Heart right ventricle (tissue), 16 donors: ENCODE measurements at regions not wholly inside any gene's neighbourhood (a gene's known extent, or its start where the extent isn't known, plus 50 kb on each side); places are given as distances from the start of the nearest gene placed in this dataset.

Experiments
- ATAC-seq, 8 donors: fragments of 200-7000 bp; cut with Tn5 transposase; one replicate each; pipeline ENCODE4 v1.9.1; 2020; ENCODE audit warnings: mild to moderate bottlenecking in 8 of 8, moderate library complexity in 8 of 8, moderate number of reproducible peaks in 1 of 8
- DNase-seq, 2 donors: peaks; one replicate each; pipeline ENCODE4 v3.0.0-alpha.2; 2020
- H3K27ac ChIP-seq, 10 donors: fragments of 200-600 bp; sonication (generic) in 2 of 10; one replicate each; pipeline versions ENCODE4 v1.5.0 to v1.8.0; 2020 to 2022; ENCODE audit warnings: mild to moderate bottlenecking in 3 of 10
- H3K27me3 ChIP-seq, 7 donors: fragments of 200-600 bp; one replicate each; pipeline ENCODE4 v1.8.0; 2021 to 2022; ENCODE audit warnings: mild to moderate bottlenecking in 2 of 7
- H3K36me3 ChIP-seq, 9 donors: fragments of 200-600 bp; sonication (generic) in 1 of 9; one replicate each; pipeline versions ENCODE4 v1.5.0 to v1.8.0; 2020 to 2022; ENCODE audit warnings: mild to moderate bottlenecking in 2 of 9
- H3K4me1 ChIP-seq, 9 donors: fragments of 200-600 bp; sonication (generic) in 1 of 9; one replicate each; pipeline versions ENCODE4 v1.5.0 to v1.8.0; 2020 to 2022; ENCODE audit warnings: mild to moderate bottlenecking in 4 of 9
- H3K4me3 ChIP-seq, 10 donors: fragments of 200-600 bp; sonication (generic) in 2 of 10; one replicate each; pipeline versions ENCODE4 v1.5.0 to v1.8.0; 2020 to 2022; ENCODE audit warnings: mild to moderate bottlenecking in 7 of 10, moderate library complexity in 2 of 10
- H3K9me3 ChIP-seq, 11 donors: fragments of 200-600 bp in 10 of 11; sonication (generic) in 2 of 11; one replicate each; pipeline versions ENCODE4 v1.5.0 to v1.8.0; 2013 to 2022; ENCODE audit warnings: mild to moderate bottlenecking in 2 of 11, control low read depth in 1 of 11, moderate library complexity in 1 of 11
- WGBS, 2 donors: extraction: QIAGEN DNeasy Blood & Tissue Kit; methylation state at CpG; one replicate each; pipeline ENCODE4 v1.1.7; 2013; ENCODE audit warnings: inconsistent platforms in 1 of 2; 5-methylcytosine and 5-hydroxymethylcytosine counted together
- intact Hi-C, 10 donors: fragments of 100-400 bp; cut with DNase I; formaldehyde crosslinking; loops; one replicate each; pipeline versions ENCODE4 v1.11.1 to v1.14.2; 2022
- TF ChIP-seq, protein P1 (sequence below), 9 donors: fragments of 200-600 bp; sonication (generic) in 2 of 9; IDR thresholded peaks; one replicate each; pipeline versions ENCODE4 v1.5.0 to v1.8.0; 2021 to 2022; ENCODE audit warnings: antibody characterized with exemption in 9 of 9, mild to moderate bottlenecking in 5 of 9, moderate library complexity in 1 of 9
- donor health status: Arrhythmogenic right ventricular cardiomyopathy.
- donor health status: ischemic (EF 13 %, LVEDD 7.1; RV severe dilation, severe dysfunction).
- donor health status: healthy with polysubstance abuse.
- donor health status: DM: no; HTN: yes; CAD: no.
- donor health status: DM: no; HTN: no; CAD: no.
- donor health status: ischemic (EF 25% LVEDD 6.9; RV normal size, moderate dysfunction).
- donor health status: ischemic (EF 25% LVEDD 5.7; RV mildly dilated, moderate dysfunction).
- donor health status: healthy.
- donor health status: DM: yes; HTN: yes; CAD: no.
- donor health status: Ischemic cardiomyopathy.
- donor health status: ischemic (EF 35%, LVEDD 5.7; RV mildly dilated, moderate dysfunction).
- donor health status: nonischemic (EF 11% LVEDD 7.7; RV severe dilation, severe dysfunction).
- donor health status: DM: yes; HTN: yes; CAD: no.
- donor health status: PGD.
- donor health status: ischemic (EF 29% LVEDD 5.4; RV normal size, mild dysfunction).
- donor health status: nonischemic (EF 23%, LVEDD 6.1; RV moderate dilation, normal function).

- ATAC-seq: no peak
- TF ChIP-seq, protein P1, sequence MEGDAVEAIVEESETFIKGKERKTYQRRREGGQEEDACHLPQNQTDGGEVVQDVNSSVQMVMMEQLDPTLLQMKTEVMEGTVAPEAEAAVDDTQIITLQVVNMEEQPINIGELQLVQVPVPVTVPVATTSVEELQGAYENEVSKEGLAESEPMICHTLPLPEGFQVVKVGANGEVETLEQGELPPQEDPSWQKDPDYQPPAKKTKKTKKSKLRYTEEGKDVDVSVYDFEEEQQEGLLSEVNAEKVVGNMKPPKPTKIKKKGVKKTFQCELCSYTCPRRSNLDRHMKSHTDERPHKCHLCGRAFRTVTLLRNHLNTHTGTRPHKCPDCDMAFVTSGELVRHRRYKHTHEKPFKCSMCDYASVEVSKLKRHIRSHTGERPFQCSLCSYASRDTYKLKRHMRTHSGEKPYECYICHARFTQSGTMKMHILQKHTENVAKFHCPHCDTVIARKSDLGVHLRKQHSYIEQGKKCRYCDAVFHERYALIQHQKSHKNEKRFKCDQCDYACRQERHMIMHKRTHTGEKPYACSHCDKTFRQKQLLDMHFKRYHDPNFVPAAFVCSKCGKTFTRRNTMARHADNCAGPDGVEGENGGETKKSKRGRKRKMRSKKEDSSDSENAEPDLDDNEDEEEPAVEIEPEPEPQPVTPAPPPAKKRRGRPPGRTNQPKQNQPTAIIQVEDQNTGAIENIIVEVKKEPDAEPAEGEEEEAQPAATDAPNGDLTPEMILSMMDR (IDR thresholded peaks at IDR 0.05): no peak
Measured at GRCh38 chr13:65090186-65090585, 2139.9 kb downstream of the PCDH9 start.

GRCh38 chr13:65088906-65089305 is 2141.2 kb downstream of the PCDH9 start:
- H3K27me3 ChIP-seq: no peaks in the 10 kb centered on the region
- DNase-seq (no peak), ATAC-seq (no peak)
- peaks cover 0 to 13% (median 0%) of the 10 kb centered on the region in 11 donors for H3K9me3 ChIP-seq
- H3K36me3 ChIP-seq: no peaks in the 10 kb centered on the region
- intact Hi-C loops: no loop called here
- H3K4me1 ChIP-seq: no peaks in the 10 kb centered on the region
- TF ChIP-seq, protein P1 (IDR thresholded peaks at IDR 0.05): no peak
- no peak overlapping the region for H3K27ac ChIP-seq
- H3K4me3 ChIP-seq: no peak overlapping the region

More at GRCh38 chr13:65090186-65090585, 2139.9 kb downstream of the PCDH9 start:
- no peaks in the 10 kb centered on the region for H3K4me1 ChIP-seq
- no peaks in the 10 kb centered on the region for H3K27me3 ChIP-seq
- no peaks in the 10 kb centered on the region for H3K36me3 ChIP-seq
- no peak overlapping the region for H3K4me3 ChIP-seq
- DNase-seq: no peak
- peaks cover 0 to 9% (median 0%) of the 10 kb centered on the region in 11 donors for H3K9me3 ChIP-seq
- no peak overlapping the region for H3K27ac ChIP-seq
- intact Hi-C loops: no loop called here

DNA sequence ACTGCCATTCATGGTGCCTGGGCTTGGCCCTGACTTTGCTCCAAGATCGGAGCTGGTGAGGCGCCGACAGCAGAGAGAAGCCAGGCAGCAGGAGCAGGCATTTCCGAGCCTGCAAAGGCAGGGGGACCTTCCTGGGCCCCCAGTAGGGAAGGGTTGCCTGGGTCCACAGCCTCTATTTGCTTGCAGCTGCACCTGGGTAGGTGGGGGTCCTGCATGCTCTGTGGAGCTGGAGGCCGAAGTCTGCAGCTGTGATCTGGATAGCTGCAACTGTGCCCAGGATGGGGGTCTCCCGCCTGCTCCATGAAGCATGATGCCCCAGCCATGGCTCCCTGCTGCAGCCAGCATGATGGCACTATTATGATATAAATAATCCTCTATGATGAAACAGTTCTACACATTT is 2144.2 kb downstream of the PCDH9 start:
- Histone ChIP-seq H3K4me3 (no peak overlapping the region), H3K27me3 (no peaks in the 10 kb centered on the region), H3K36me3 (no peaks in the 10 kb centered on the region), H3K27ac (no peak overlapping the region), H3K9me3 (peaks cover 0 to 19% (median 0%) of the 10 kb centered on the region in 11 donors), H3K4me1 (no peaks in the 10 kb centered on the region)
- intact Hi-C loops: no loop called here
- WGBS, 2 donors: 82 to 86% methylated on average over 6 of the region's 6 CpGs
- DNase-seq: no peak
- TF ChIP-seq, protein P1 (IDR thresholded peaks at IDR 0.05): no peak
- ATAC-seq: no peak

GRCh38 chr13:65074248-65074647 is 2155.9 kb downstream of the PCDH9 start:
- H3K36me3 ChIP-seq: no peaks in the 10 kb centered on the region
- no peak for DNase-seq
- H3K4me1 ChIP-seq: no peaks in the 10 kb centered on the region
- H3K4me3 ChIP-seq: no peak overlapping the region
- TF ChIP-seq, protein P1 (IDR thresholded peaks at IDR 0.05): no peak
- H3K9me3 ChIP-seq: peaks cover 0 to 3% (median 0%) of the 10 kb centered on the region in 11 donors
- H3K27ac ChIP-seq: no peak overlapping the region
- 60 to 63% methylated on average over 5 of the region's 5 CpGs for WGBS, 2 donors
- no peak for ATAC-seq
- intact Hi-C loops: no loop called here
- no peaks in the 10 kb centered on the region for H3K27me3 ChIP-seq

- Histone ChIP-seq H3K9me3 (peaks cover 0 to 12% (median 0%) of the 10 kb centered on the region in 11 donors), H3K27me3 (no peaks in the 10 kb centered on the region), H3K4me1 (no peaks in the 10 kb centered on the region), H3K4me3 (no peak overlapping the region), H3K36me3 (no peaks in the 10 kb centered on the region), H3K27ac (no peak overlapping the region)
- DNase-seq (no peak), ATAC-seq (no peak)
- TF ChIP-seq, protein P1 (IDR thresholded peaks at IDR 0.05): no peak
- 74 to 83% methylated on average over 4 of the region's 4 CpGs for WGBS, 2 donors
- intact Hi-C loops: no loop called here
Measured at GRCh38 chr13:65064967-65065366, 2165.2 kb downstream of the PCDH9 start.
